ENCODE measurements at regions not wholly inside any gene's neighbourhood (a gene's known extent, or its start where the extent isn't known, plus 50 kb on each side); places are given as distances from the start of the nearest gene placed in this dataset.

DNA sequence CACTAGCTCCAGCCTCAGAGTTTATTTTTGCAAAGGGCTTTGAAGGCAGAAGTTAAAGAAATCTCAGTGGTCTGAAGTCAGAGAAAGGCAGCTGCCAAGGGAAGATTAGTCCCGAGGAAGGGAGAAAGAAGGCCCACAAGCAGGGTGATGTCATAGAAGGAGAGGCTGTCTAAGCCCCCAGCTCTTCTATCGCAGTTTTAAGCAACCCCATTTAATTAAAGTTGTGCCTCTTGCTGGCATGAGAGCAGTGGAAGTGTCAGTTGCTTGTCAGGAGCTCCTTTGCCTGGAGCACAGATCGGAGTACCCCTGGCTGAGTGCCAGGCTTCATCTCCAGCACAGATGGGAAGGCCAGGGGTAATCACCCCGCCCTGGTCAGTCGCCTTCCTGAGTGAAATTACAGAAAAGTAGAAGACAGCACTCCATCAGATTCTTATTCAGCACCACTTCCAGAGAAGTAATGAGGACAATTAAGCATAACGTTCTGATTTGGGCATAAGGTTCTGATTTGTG lies 530.7 kb downstream of the EPHB1 start:
- H3K27me3 ChIP-seq: no peaks in the 10 kb centered on the region
- TF ChIP-seq POLR2A (IDR thresholded peaks at IDR 0.05): no peak
- TF ChIP-seq EP300 (IDR thresholded peaks at IDR 0.05): no peak
- TF ChIP-seq POLR2AphosphoS5 (IDR thresholded peaks at IDR 0.05): no peak
- no peak for TF ChIP-seq CTCF (IDR thresholded peaks at IDR 0.05)
- H3K36me3 ChIP-seq: no peaks in the 10 kb centered on the region
- intact Hi-C loops (cut with DNase I): no loop called here
- WGBS, 2 donors: 65 to 72% methylated on average over 6 of the region's 6 CpGs
- no peaks in the 10 kb centered on the region for H3K4me1 ChIP-seq
- H3K9me3 ChIP-seq: no peaks in the 10 kb centered on the region
- no peak for DNase-seq
- H3K27ac ChIP-seq: no peak overlapping the region
- no peak overlapping the region for H3K4me3 ChIP-seq

DNA sequence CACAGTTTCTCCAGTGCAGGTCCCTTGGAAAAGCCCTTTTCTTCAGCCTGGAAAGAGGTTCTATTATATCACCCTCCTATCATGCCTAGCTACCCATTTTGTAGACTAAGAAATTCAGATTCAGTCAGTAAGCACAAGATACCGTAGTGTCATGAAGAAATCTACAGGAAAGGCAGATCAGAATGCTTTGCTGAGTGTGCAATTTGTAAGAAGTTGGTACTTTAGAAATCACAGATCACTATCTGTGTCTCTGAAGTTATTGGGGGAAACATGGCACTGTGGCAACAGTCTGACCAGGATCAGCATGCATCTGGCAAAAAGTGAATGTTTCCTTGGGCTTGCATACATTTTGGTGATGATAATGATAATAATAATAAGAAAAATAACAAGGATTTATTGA lies 531.8 kb downstream of the EPHB1 start:
- intact Hi-C loops (cut with DNase I): no loop called here
- DNase-seq: no peak
- WGBS, 2 donors: 87 to 94% methylated on average over 1 of the region's 1 CpG
- Histone ChIP-seq H3K4me1 (no peaks in the 10 kb centered on the region), H3K4me3 (no peak overlapping the region), H3K9me3 (no peaks in the 10 kb centered on the region), H3K27me3 (no peaks in the 10 kb centered on the region), H3K27ac (no peak overlapping the region), H3K36me3 (no peaks in the 10 kb centered on the region)
- no peak for TF ChIP-seq CTCF (IDR thresholded peaks at IDR 0.05)
- TF ChIP-seq POLR2AphosphoS5 (IDR thresholded peaks at IDR 0.05): no peak
- TF ChIP-seq POLR2A (IDR thresholded peaks at IDR 0.05): no peak
- TF ChIP-seq EP300 (IDR thresholded peaks at IDR 0.05): no peak

DNA sequence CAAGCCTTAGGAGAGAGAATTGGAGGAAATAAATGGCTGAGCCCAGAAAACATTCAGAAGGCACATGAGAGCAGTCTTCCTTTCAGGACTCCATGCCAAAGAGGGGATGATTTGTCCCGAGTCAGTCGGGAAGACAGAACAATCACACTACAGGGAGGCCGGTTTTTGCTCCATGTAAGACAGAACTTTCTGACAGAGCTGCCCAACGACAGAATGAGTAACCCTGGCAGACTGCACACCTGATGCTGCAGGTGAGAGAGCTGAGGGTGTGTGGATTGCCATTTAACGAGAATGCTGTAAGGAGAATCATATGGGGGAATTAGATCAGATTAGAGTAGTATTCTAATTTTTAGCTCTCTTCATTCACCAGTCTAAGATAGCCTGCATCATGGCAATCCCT lies 533.0 kb downstream of the EPHB1 start:
- Histone ChIP-seq H3K27me3 (no peaks in the 10 kb centered on the region), H3K4me3 (no peak overlapping the region), H3K9me3 (no peaks in the 10 kb centered on the region), H3K4me1 (no peaks in the 10 kb centered on the region), H3K36me3 (no peaks in the 10 kb centered on the region), H3K27ac (no peak overlapping the region)
- no peak for DNase-seq
- intact Hi-C loops (cut with DNase I): no loop called here
- TF ChIP-seq POLR2AphosphoS5 (IDR thresholded peaks at IDR 0.05) (no peak), POLR2A (IDR thresholded peaks at IDR 0.05) (no peak), CTCF (IDR thresholded peaks at IDR 0.05) (no peak), EP300 (IDR thresholded peaks at IDR 0.05) (no peak)
- whole genome bisulfite sequencing, 2 donors: 76 to 85% methylated on average over 5 of the region's 5 CpGs

DNA sequence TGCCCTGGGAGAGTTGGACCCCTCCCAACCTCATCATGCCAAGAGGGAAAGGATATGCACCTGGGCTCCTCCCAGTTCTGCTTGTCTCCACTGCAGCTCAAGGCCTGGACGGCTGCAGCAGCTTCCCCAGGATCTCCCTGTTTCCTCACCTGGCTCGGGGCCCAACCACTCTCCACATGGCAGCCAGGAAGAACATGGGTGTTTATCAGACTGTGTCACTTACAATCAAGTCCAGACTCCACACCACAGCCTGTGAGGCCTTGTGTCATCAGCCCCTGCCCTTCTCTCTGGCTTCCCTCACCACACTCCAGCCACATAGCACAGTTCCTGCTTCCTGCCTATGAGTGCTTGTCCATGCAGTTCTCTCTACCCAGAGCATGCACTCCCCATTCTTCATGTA lies 534.4 kb downstream of the EPHB1 start:
- TF ChIP-seq CTCF (IDR thresholded peaks at IDR 0.05) (no peak), POLR2A (IDR thresholded peaks at IDR 0.05) (no peak), EP300 (IDR thresholded peaks at IDR 0.05) (no peak)
- Histone ChIP-seq H3K4me3 (no peak overlapping the region), H3K36me3 (no peaks in the 10 kb centered on the region), H3K9me3 (no peaks in the 10 kb centered on the region), H3K27ac (no peak overlapping the region), H3K4me1 (no peaks in the 10 kb centered on the region), H3K27me3 (no peaks in the 10 kb centered on the region)
- 39 to 41% methylated on average over 2 of the region's 2 CpGs for WGBS, 2 donors
- no peak for DNase-seq
- intact Hi-C loops (cut with DNase I): no loop called here

GRCh38 chr3:135337192-135337591 lies 542.1 kb downstream of the EPHB1 start:
- no peak for TF ChIP-seq EP300 (IDR thresholded peaks at IDR 0.05)
- no peak for TF ChIP-seq POLR2AphosphoS5 (IDR thresholded peaks at IDR 0.05)
- no peak for TF ChIP-seq CTCF (IDR thresholded peaks at IDR 0.05)
- TF ChIP-seq POLR2A (IDR thresholded peaks at IDR 0.05): no peak
- H3K27ac ChIP-seq: no peak overlapping the region
- 37 to 73% methylated on average over 1 of the region's 1 CpG for WGBS, 2 donors
- H3K27me3 ChIP-seq: no peaks in the 10 kb centered on the region
- no peaks in the 10 kb centered on the region for H3K9me3 ChIP-seq
- H3K36me3 ChIP-seq: no peaks in the 10 kb centered on the region
- no peak for DNase-seq
- intact Hi-C loops (cut with DNase I): no loop called here
- no peaks in the 10 kb centered on the region for H3K4me1 ChIP-seq
- H3K4me3 ChIP-seq: no peak overlapping the region

Data from sigmoid colon (tissue), 6 donors.